Germinal center (tissue), 1 donor: ENCODE measurements at regions not wholly inside any gene's neighbourhood (a gene's known extent, or its start where the extent isn't known, plus 50 kb on each side); places are given as distances from the start of the nearest gene placed in this dataset.

Experiments used
- DNase-seq: peaks from one replicate; pipeline ENCODE4 v3.0.0; 2012; ENCODE audit warnings: mixed read lengths, low spot score

DNA sequence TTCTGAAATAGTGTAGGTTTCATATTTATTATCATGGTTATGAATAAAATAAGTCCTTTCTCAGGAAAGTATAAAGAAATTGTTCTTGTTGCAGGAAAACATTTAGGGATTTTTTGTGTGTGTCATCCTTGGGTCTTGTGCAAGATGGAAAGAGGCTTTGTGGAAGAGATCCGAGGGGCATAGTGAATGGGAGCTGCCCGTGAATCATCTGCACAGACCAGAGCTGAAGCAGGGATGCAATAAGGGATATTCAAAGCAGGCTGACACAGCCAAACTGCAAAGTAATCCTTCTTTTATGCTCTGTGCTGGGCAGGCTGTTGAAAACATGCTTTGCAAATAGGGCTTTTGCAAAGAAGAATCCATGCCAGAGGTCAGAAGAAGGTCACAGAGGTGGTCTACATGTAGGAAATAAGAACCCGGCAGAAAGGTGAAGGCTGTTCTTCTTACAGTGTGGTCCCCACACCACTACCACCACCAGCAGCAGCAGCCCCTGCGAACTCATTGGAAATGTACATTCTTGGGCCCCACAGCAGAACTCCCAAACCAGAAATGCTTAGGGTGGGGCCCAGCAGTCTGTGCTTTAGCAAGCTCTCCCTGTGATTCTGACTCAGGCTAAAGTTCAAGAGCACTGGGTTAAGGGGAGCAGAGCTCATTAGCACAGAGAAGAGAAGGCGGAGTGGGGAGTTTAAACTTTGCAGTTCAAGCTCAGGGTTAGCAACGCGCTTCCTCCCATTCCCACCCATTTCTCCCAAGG lies 237.6 kb downstream of the QKI start:
- no peak for DNase-seq

DNA sequence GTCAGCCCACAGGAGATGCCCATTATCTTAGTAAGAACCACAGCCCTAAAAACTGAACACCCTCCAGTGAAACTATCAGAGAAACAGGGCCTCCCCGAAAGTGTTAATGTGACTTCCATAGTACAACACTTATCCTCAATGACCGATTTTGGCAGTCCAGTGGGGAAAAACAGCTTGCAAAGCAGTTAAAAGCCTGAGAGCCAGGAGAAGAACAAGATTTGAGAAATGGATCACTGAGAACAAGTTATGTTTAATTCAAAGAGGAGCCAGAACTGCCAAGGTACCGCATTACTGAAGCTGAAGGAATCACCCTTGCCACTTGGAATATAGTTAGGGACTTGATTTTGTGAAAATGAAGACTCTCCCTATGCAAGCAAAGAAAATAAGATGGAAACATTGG lies 236.9 kb downstream of the QKI start:
- no peak for DNase-seq

DNA sequence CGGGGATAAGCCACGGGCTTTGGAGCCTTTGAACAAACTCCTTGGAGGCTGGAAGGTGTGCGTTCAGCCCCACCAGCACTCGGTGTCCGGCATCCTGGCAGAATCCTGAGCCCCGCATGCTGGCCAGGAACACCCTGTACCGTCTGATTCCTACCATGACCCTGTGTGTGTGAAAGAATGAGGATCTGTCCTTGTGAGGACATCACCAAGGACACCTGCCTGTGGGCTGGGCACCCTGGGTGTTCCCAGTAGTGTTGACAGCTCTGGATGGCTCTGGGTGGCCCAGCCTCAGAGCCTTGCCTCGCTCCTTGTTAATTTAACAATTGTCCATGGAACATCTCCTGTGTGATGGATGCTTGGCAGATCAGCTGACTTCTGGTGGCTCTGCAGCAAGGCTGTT lies 234.3 kb downstream of the QKI start:
- no peak for DNase-seq

DNA sequence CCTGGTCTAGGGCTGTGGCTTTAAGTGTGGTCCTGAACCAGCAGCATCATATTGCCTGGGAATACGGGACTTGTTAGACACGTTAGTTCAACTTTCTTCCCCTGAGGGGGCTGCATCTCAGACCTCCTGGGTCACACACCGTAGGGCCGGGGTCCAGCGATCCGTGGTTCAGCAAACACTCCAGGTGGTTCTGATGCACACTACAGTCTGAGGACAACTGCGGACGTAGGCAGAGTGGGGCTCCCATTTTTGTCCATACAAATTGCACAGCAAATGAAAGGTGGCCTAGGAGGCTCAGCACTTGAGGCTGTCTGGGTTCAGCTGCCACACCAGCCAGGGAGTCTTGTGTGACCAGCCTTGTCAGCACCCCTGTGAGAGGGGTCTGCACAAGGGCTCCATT lies 233.1 kb downstream of the QKI start:
- no peak for DNase-seq

DNA sequence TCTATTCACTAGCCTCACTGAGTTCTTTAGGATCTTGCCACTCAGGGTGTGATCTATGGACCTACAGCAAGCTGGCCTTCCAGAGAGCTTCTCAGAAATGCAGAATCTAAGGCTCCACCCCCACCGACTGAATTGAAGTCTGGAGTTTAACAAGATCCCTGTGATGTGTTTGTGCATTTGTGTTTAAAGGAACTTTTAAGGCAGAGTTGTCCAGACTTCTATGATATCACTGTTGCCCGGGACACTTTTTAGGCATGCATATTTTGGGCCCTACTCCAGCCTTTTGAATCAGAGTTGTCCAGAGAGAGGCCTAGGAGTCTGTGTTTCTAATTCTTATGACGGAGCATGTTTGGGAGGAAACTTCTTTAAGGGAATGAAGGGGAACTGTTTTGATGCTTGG lies 232.3 kb downstream of the QKI start:
- no peak for DNase-seq

DNA sequence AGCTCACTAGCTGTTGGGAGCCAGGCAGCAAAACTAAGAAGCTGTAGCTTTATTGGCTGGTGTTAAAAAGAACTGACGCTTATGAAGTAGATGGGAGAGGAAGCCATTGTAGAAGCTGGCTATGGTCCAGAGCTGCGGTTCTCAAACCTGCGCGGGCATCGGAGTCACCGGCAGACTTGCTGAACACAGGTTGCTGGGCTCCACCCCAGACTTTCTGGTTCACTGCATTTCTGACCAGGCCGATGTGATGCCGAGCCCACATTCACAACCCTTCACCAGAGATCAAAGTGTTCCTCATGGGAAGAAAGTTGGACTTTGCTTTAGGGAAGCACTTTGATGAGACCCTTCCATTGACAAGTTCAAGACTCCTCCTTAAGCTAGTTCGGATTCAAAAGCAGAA lies 231.6 kb downstream of the QKI start:
- DNase-seq, result no peak

DNA sequence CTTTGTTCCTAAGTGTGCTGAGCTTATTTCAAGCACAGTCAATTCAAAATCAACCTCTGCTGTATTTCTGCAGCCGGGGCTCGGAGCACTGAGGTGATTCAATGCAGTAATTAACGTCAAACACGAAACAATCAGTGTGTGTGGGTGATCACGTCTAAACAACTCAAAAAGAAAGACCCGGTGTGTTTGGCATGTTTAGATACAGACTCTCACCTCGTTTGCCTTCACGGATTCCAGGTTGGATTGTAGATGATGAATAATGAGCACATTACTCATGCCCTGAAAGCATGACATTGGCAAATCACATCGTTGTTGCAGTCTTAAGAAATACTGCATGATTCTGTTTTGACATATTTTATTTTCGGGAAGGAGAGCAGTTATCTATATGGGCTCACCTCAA lies 231.0 kb downstream of the QKI start:
- DNase-seq, result no peak

DNA sequence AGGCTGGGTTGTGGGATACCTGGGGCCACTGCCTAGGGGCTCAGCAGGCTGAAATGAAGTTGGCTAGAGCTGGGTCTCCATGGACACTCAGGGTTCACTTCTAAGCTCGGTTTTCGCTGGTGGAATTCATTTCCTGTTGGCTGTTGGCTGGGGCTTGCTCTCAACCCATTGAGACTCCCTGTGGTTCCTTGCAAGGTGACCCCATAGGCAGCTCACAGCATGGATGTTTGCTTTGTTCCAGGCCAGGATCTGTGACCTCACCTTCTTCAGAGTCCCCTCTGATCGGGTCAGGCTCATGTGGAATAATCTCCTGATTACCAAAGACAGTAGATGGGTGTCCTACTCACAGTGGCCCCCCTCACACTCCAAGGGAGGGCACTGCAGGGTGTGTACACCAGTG lies 229.3 kb downstream of the QKI start:
- DNase-seq, result no peak

DNA sequence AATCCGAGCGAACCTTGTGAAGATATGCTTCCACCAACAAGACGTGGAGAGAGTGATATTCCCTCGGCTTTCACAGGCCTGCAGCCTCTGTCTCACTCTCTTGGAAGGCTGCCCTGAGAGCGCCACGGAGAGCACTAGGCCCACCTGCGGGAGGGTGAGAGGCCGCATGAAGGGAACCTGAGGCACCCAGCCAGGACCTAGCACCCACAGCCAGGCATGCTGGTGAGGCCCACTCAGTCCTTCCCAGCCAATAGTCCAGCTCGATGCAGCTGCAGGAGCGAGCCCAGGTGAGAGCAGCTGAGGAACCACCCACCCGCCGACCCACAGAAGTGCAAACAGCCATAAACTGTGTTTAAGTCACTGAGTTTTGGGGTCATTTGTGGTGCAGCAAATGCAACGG lies 227.2 kb downstream of the QKI start:
- no peak for DNase-seq

DNA sequence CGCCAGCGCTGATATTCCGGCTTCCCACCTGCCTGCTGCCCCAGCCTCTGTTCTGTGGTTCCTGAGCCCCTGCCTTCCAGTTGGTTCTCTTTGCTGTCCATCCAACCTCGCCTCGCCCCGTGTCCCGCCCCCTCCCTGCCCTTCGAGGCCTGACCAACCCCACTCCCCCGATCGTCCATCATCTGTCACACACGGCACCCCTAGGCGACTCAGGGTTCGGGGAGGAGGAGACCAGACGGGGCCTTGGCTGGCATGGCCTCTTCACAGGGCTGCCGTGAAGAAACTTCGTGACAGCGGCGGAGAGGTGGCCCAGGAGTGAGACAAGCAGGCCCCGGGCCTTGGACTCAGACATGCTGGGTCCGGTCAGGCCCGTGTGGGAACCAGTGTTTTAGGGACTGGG lies 226.1 kb downstream of the QKI start:
- no peak for DNase-seq

DNA sequence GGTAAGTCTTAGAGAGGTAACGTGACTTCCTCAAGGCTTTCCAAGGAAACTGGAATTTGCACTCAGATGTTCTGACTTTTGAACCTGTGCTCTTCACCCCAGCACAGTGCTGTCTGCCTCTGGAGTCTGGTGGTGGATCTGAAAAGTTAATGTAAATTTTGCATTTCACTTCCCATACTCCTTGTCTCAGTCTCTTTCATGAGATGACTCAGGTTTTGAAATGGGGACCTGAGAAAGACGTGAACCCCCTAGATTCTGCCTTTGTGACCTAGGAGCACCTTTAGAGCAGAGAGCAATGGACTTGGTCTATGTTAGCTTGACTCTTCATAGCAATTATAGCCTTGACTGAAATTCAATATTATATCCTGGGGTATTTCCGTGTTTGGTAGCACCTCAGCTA lies 223.0 kb downstream of the QKI start:
- DNase-seq, result no peak

DNA sequence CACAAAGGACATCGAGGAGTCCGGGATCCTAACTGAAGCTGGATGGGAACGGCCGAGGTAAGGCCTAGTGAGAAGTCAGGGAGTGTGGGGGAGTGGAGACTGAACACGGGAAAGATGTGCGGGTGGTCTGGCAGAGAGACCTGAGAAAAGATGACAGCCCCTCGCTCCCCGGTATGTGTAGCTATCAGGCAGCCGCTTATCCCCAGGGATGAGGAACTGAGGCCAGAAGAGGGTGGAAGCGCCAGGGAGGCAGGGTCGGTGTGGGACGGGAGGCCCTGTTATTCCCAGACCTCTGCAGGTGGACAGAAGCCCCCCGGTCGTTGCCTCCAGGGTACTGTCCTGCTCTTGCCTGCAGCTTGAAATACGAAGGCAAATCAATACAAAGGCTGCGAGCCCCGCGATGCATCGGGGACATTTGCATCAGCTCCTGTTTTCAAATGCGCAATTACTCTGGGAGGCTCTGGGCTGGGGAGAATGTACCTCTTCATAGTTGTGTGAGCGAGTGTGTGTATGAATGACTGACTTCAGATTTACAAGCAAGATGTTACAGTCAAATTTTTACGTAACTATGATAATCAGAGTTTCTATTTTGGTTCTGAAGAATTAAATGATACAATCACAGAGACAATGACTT lies 221.3 kb downstream of the QKI start:
- DNase-seq, result no peak

DNA sequence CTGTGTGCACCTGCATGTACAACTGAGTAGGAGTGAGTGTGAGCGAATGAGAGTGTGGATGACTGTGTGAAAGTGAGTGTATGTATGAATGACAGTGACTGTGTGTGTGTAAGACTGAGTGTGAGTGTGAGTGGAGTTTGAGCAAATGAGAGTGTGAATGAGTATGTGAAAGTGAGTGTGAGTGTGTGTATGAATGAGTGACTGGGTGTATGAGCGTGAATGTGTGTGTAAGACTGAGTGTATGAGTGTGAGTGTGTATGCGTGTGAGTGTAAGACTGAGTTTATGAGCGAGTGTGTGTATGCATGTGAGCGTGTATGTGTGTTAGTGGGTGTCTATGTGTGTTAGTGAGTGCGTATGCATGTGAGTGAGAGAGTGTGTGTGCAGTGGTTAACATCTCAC lies 220.8 kb downstream of the QKI start:
- DNase-seq, result no peak

DNA sequence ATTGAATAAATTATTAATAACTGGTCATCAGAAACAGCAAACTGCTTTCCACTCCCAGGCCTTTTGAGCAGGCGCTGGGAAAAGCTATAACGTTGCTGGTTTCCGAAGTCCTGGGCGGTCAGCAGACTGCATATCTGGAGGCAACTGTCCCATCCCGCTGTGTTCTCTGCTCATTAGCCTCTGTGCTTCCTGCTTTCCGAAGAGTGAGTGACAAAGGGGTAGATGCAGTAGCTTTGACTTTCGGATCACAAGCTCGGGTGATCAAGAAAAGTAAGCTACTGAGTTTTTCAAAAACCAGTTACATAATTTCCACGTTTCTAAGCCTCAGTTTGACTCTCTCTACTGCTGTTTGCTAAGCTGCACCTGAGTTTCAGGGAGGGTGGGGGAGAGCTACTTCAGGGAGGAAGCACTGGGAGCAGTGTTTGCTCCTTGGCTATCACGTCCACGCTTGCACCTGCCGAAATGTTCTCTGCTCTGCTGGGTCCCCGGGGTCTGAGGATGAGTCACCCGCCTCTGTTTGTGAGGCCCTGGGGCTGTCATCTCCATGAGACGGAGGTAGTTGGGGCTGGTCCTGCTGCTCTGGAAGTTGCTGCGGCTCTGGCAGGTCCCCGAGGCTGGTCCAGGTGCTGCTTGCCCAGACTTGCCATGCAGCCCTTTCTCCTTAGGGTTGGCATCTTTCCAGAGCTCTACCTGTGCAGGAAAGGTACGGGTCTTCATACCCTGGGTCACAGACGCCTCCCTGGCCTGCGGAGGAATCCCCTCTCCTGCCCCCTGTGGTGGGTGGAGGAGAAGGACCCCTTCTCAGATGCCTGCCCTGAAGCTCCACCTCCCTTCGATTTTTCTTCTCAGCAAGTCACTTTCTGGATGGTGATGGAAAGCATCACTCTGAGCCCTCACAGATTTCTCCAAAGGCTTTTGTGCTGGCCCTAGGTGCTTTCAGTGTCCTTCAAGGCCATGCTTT lies 220.0 kb downstream of the QKI start:
- DNase-seq, result no peak

DNA sequence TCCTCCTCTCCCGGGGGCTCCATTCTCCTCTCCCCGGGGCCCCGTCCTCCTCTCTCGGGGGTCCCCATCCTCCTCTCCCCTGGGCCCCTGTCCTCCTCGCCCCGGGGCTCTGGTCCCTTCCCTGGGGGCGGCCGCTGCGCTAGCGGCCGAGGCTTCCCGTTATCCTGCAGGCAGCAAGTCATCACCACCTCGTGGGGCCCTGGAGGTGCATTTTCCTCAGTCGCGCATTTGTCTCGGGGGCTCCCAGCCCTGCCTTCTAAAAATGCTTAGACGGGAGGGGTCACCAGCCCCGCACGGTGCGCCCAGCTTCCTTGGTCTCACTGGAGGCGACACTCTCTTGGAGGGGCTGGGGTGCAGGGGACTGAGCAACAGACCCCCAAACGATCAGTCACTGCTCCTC lies 216.5 kb downstream of the QKI start:
- no peak for DNase-seq

DNA sequence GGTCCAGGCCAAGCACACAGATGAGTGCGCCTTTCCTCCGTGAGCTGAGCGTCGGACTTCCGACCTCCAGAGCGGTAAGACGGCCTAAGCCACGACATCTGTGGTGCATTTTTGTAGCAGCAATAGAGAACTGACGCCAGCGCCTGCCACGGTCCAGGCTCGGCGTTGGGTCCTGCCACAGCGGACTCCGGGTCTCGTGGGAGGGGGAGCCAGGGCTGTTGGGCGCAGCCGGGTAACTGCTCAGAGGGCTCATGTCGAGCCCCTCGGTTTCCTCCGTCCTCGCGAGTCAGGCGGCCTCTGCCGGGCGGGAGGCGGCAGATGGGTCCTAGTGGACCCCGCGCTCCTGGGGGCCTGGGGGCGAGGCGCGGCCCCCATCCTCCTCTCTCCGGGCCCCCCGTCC lies 216.1 kb downstream of the QKI start:
- DNase-seq, result no peak

DNA sequence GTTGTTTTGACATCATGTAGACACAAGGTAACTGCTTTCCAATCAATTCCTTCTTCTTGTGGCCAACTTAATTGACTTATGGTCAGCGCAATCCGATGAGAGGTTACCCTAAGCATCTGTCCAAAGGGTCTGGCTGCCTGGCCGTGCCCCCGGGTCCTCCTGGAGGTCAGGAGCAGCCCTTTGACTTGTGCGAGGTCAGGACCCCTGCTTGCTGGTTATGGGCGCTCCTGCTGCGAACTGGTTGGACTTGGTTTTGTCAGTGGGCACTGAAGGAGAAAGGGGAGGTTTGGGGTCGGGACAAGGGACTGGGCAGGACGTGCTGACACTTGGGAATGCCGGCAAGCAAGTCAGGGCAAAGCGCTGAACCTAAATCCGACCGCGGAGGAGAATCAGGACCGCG lies 215.6 kb downstream of the QKI start:
- DNase-seq, result no peak
